ENCODE measurements at regions not wholly inside any gene's neighbourhood (a gene's known extent, or its start where the extent isn't known, plus 50 kb on each side); places are given as distances from the start of the nearest gene placed in this dataset.
A peak's percentile ranks its signal among the peaks of the same experiment; 100 is the strongest.
"Not testable (repeated sequence)": the region's sequence is repeated elsewhere in the genome, so short reads cannot be mapped to it uniquely, and the experiment has no call there.

GRCh38 chr4:3941735-3942522 lies 175.7 kb downstream of the ADRA2C start:
- H3K4me3 ChIP-seq (replicated peaks; ENCODE audit: low read depth, low read length), result not testable (repeated sequence)

GRCh38 chr4:3942569-3942971 lies 176.4 kb downstream of the ADRA2C start:
- DNase-seq (ENCODE audit: low read depth), result peak; percentile 43
- TF ChIP-seq CTCF (IDR thresholded peaks at IDR 0.05; ENCODE audit: low read length, missing control alignments), result peak; percentile 46
- not testable (repeated sequence) for H3K4me3 ChIP-seq (replicated peaks; ENCODE audit: low read depth, low read length)

More at GRCh38 chr4:3941735-3942522, 175.7 kb downstream of the ADRA2C start:
- not testable (repeated sequence) for DNase-seq (ENCODE audit: low read depth)

GRCh38 chr4:3943051-3943450 lies 176.9 kb downstream of the ADRA2C start:
- not testable (repeated sequence) for H3K4me3 ChIP-seq (replicated peaks; ENCODE audit: low read depth, low read length); DNase-seq (ENCODE audit: low read depth)

GRCh38 chr4:3945511-3946290 lies 179.5 kb downstream of the ADRA2C start:
- TF ChIP-seq CTCF (IDR thresholded peaks at IDR 0.05; ENCODE audit: low read length, missing control alignments), result no peak
- DNase-seq (ENCODE audit: low read depth), result no peak
- H3K4me3 ChIP-seq (replicated peaks; ENCODE audit: low read depth, low read length), result no peak overlapping the region

GRCh38 chr4:3946553-3946952 lies 180.4 kb downstream of the ADRA2C start:
- H3K4me3 ChIP-seq (replicated peaks; ENCODE audit: low read depth, low read length); DNase-seq (ENCODE audit: low read depth): not testable (repeated sequence)

- DNase-seq (ENCODE audit: low read depth); H3K4me3 ChIP-seq (replicated peaks; ENCODE audit: low read depth, low read length): not testable (repeated sequence)
Measured at GRCh38 chr4:3947761-3948160, 181.6 kb downstream of the ADRA2C start.

- DNase-seq (ENCODE audit: low read depth); H3K4me3 ChIP-seq (replicated peaks; ENCODE audit: low read depth, low read length): not testable (repeated sequence)
Measured at GRCh38 chr4:3948210-3948609, 182.0 kb downstream of the ADRA2C start.

- DNase-seq (ENCODE audit: low read depth), result peak; percentile 57
- peak; percentile 50 for TF ChIP-seq CTCF (IDR thresholded peaks at IDR 0.05; ENCODE audit: low read length, missing control alignments)
Measured at GRCh38 chr4:3949916-3950315, 183.7 kb downstream of the ADRA2C start.

GRCh38 chr4:3952443-3953139 lies 186.4 kb downstream of the ADRA2C start:
- not testable (repeated sequence) for H3K4me3 ChIP-seq (replicated peaks; ENCODE audit: low read depth, low read length); DNase-seq (ENCODE audit: low read depth)

More at GRCh38 chr4:3949916-3950315, 183.7 kb downstream of the ADRA2C start:
- H3K4me3 ChIP-seq (replicated peaks; ENCODE audit: low read depth, low read length), result not testable (repeated sequence)

- DNase-seq (ENCODE audit: low read depth); H3K4me3 ChIP-seq (replicated peaks; ENCODE audit: low read depth, low read length): not testable (repeated sequence)
Measured at GRCh38 chr4:3953140-3953489, 186.9 kb downstream of the ADRA2C start.

GRCh38 chr4:3954540-3955320 lies 188.5 kb downstream of the ADRA2C start:
- DNase-seq (ENCODE audit: low read depth), result peak; percentile 94
- peak overlapping the region; percentile 60 for H3K4me3 ChIP-seq (replicated peaks; ENCODE audit: low read depth, low read length)

- H3K4me3 ChIP-seq (replicated peaks; ENCODE audit: low read depth, low read length), result peak overlapping the region; percentile 60
- peak; percentile 99 for DNase-seq (ENCODE audit: low read depth)
Measured at GRCh38 chr4:3955321-3956164, 189.4 kb downstream of the ADRA2C start.

- not testable (repeated sequence) for DNase-seq (ENCODE audit: low read depth)
- peak overlapping the region; percentile 58 for H3K4me3 ChIP-seq (replicated peaks; ENCODE audit: low read depth, low read length)
Measured at GRCh38 chr4:3956165-3956867, 190.1 kb downstream of the ADRA2C start.
